Astrocyte (in vitro differentiated cells and primary cell): ENCODE measurements at regions not wholly inside any gene's neighbourhood (a gene's known extent, or its start where the extent isn't known, plus 50 kb on each side); places are given as distances from the start of the nearest gene placed in this dataset.

Source experiments
- CTCF ChIP-seq: IDR thresholded peaks from 2 replicates; pipeline ENCODE4 v1.5.1; 2011; ENCODE audit warnings: low read depth, mild to moderate bottlenecking, inconsistent platforms, low read length, moderate library complexity; ENCODE audit not compliant: insufficient read depth
- EZH2 ChIP-seq: IDR thresholded peaks from 2 replicates; pipeline ENCODE4 v1.6.1; 2012; ENCODE audit warnings: mild to moderate bottlenecking, low read length, inconsistent platforms; ENCODE audit not compliant: insufficient read depth

GRCh38 chr3:109784852-109785631, 447.7 kb upstream of the DPPA4 start:
- TF ChIP-seq EZH2 (no peak), CTCF (no peak)
